GM12865 (cell line): ENCODE measurements at regions not wholly inside any gene's neighbourhood (a gene's known extent, or its start where the extent isn't known, plus 50 kb on each side); places are given as distances from the start of the nearest gene placed in this dataset.

Experiments used
- DNase-seq: peaks from one replicate; pipeline ENCODE4 v3.0.0; 2010; ENCODE audit warnings: low read depth
- H3K4me3 ChIP-seq: 2 replicates; pipeline ENCODE4 v1.5.1; 2011; ENCODE audit warnings: mild to moderate bottlenecking, low read depth, low read length, control low read depth
- TF ChIP-seq, protein P1 (sequence below): IDR thresholded peaks from 2 replicates; pipeline ENCODE4 v1.5.1; 2011; ENCODE audit warnings: low read length, control low read depth, low read depth, inconsistent platforms; ENCODE audit not compliant: insufficient read depth; ENCODE audit errors: missing control alignments

DNA sequence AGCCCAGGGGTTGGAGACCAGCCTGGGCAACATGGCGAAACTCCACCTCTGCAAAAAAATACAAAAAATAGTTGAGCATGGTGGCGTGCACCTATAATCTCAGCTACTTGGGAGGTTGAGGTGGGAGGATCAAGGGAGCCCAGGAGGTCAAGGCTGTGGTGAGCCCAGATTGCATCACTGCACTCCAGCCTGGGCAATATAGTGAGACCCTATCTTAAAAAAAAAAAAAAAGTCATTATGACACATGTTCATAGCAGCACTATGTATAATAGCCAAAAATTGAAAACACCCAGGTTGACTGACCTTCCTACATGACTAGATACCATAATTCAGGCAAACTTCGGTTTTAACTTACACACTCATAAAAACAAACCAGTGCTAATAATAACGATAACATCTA is 90.8 kb upstream of the RBPJ start:
- TF ChIP-seq, protein P1, sequence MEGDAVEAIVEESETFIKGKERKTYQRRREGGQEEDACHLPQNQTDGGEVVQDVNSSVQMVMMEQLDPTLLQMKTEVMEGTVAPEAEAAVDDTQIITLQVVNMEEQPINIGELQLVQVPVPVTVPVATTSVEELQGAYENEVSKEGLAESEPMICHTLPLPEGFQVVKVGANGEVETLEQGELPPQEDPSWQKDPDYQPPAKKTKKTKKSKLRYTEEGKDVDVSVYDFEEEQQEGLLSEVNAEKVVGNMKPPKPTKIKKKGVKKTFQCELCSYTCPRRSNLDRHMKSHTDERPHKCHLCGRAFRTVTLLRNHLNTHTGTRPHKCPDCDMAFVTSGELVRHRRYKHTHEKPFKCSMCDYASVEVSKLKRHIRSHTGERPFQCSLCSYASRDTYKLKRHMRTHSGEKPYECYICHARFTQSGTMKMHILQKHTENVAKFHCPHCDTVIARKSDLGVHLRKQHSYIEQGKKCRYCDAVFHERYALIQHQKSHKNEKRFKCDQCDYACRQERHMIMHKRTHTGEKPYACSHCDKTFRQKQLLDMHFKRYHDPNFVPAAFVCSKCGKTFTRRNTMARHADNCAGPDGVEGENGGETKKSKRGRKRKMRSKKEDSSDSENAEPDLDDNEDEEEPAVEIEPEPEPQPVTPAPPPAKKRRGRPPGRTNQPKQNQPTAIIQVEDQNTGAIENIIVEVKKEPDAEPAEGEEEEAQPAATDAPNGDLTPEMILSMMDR: no peak
- H3K4me3 ChIP-seq: no peak overlapping the region
- DNase-seq: no peak

DNA sequence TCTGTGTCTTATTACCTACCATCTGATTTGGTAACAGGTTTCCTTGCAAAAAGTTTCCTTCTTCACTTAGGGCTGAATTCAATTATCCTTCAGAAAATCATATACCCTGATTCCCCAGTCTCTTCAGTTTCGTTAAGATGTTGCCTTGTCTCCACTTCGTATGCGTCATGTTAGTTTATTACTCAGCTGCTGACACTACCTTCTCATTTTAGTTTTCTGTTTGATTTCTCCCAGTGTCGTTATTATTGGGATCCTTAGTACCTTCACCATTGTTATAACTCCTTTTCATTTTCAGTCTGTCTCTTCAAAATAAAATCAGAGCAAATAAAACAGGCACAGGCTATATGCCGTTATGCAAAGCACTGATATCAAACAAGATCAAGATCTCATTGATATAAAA is 87.5 kb upstream of the RBPJ start:
- H3K4me3 ChIP-seq: no peak overlapping the region
- TF ChIP-seq, protein P1: no peak
- DNase-seq: no peak

DNA sequence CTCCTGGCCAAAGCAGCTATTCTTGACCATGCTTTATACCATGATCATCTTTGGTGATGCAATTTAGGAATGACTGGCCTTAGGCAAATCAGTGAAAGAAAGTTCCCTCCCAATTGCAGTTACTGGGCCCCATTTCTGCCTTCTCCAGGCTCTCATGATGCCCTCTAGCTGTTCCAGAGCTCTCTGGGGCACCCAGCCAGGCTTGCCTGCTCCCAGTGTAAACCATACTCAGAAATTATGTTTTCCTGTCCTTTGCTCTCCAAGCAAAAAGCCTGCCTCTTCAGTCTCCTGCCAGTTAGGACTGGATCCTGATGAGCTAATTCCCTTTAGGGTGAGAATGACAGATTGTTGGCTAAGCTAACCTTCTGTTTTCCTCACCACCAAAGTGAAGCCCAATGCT is 85.3 kb upstream of the RBPJ start:
- no peak overlapping the region for H3K4me3 ChIP-seq
- DNase-seq: no peak
- TF ChIP-seq, protein P1: no peak

DNA sequence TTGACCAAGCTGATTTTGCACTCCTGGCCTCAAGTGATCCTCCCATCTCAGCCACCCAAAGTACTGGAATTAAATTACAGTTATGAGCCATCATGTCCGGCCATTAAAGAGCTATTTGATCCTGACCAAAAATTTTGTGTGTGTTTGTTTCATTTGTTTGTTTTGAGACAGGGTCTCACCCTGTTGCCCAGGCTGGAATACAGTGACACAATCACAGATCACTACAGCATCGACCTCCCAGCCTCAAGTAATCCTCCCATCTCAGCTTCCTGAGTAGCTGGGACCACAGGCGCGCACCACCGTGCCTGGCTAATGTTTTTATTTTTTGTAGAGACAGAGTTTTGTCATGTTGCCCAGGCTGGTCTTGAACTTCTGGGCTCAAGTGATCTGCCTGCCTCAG is 82.9 kb upstream of the RBPJ start:
- TF ChIP-seq, protein P1: no peak
- DNase-seq: no peak
- H3K4me3 ChIP-seq: no peak overlapping the region

DNA sequence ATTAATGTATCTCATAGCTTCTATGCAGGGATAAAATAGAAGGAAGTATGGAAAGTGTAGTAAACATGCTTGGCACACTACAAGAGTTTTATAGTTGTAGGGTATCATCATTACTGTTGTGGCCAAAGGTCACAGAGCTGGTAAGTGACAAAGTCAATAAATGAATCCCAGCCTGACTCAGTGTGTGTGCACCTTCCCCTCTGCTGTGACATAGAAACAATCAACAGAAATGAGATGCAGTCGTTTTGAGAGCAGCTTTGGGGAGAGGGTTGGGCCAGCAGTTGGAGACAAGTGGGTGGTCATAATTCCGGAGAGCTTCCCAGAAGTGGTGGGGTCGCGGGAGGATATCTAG is 82.4 kb upstream of the RBPJ start:
- DNase-seq: no peak
- TF ChIP-seq, protein P1: no peak
- no peak overlapping the region for H3K4me3 ChIP-seq

DNA sequence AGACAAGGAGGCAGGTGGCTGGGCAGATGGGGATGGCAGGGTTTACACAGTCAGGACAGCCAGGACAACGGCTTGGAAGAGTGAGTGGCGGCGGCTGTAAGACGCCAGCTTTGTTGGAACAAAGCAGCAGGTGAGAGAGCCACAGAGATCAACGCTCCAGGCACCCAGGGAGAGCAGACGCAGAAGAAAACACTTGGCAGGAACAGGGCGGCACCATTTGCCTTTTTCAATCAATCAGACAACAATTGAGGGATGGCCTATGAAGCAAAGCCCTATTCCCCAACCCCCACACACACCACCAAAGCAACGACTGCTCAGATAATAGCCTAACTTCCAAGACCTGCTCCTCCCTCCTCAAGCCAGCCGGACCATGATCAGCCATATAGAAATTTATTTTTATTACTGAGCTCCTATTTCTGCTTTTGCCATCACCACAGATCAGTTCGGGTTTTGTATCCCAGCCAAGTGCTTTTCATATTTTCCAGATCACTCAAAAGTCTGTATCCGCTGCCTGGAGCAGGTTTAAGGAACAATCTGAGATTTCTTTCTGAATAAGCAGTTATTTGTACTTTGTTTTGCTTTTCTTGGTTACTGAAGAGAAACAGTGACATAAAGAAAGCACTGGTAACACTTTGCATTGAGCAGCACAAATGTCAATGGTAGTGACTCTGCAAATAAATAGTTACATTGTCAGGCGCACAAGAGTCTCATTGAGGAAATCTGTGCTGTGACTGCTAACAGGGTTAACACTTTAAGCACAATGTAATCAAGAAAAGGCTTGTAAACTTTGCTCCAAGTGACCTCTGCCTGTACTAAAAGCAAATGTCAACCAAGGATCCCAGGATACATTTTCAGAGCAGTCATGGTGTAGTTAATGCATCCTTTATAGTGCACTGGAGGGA is 81.8 kb upstream of the RBPJ start:
- DNase-seq: no peak
- TF ChIP-seq, protein P1: no peak
- H3K4me3 ChIP-seq: no peak overlapping the region

DNA sequence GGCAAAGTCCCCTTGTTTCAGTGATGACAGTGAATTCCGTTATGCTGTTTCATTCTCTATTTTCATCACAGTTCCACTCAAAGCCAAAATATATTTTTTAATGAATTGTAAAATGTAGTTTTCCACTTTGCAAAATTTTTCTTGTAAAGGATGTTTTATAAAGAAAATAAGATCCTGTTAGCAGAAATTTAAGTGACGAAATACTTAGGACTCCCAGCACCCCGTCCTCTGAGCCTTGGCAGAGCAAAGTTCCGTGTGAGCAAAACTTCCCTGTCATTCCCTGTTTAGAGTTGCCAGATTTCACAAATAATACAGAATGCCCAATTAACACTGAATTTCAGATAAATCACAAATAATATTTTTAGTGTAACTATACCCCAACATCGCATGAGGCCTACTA is 81.0 kb upstream of the RBPJ start:
- TF ChIP-seq, protein P1: no peak
- no peak overlapping the region for H3K4me3 ChIP-seq
- DNase-seq: no peak
